Hematopoietic multipotent progenitor cell treated with erythropoietin and hydrocortisone succinate and interleukin-3 and kit ligand, for 15 days (in vitro differentiated cells): ENCODE measurements at regions not wholly inside any gene's neighbourhood (a gene's known extent, or its start where the extent isn't known, plus 50 kb on each side); places are given as distances from the start of the nearest gene placed in this dataset.

Experiments used
- DNase-seq: peaks from one replicate; pipeline ENCODE4 v3.0.0-alpha.2; 2015; ENCODE audit warnings: low spot score

- no peak for DNase-seq
Observed at GRCh38 chr6:140108167-140108566, 733.7 kb upstream of the CITED2 start.

GRCh38 chr6:140107216-140107615 lies 732.8 kb upstream of the CITED2 start:
- DNase-seq = no peak

DNA sequence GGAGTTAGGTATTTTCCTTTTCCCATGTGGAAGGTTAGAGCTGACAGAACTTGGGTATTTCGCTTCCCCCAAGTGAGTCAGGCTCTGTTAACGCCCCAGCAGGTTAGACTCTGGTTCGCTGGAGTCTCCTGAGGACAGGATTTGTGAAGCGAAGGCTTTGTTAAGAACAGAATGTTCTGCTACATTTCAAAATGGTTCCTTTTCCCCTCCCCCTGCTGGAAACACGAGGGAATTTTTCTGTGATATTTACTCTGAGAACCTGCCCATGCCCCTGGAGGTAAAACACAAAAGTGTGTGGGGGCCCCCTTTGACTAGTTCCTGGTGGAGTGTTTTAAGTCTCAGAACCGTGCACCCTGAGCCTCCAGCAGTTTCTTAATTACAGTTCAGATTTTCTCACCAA lies 731.4 kb upstream of the CITED2 start:
- DNase-seq = no peak

DNA sequence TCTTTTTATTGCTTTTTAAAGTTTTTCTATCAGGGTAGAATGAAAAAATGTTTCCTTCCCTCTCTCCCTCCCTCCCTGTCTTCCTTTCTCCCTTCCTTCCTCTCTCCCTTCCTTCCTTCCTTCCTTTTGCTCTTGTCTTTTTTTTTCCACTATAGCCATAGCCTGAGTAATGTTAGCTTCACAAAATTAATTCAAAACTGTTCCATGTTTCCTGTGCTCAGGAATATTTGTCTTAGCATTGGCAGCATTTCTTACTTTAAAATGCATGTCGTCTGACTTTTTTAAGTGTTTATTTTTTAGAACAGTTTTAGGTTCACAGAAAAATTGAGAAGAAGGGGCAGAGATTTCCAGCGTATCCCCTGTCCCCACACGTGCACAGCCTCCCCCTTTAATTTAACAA lies 730.8 kb upstream of the CITED2 start:
- no peak for DNase-seq

- DNase-seq = no peak
Observed at GRCh38 chr6:140101818-140102217, 727.4 kb upstream of the CITED2 start.

- no peak for DNase-seq
Observed at GRCh38 chr6:140101367-140101766, 726.9 kb upstream of the CITED2 start.

DNA sequence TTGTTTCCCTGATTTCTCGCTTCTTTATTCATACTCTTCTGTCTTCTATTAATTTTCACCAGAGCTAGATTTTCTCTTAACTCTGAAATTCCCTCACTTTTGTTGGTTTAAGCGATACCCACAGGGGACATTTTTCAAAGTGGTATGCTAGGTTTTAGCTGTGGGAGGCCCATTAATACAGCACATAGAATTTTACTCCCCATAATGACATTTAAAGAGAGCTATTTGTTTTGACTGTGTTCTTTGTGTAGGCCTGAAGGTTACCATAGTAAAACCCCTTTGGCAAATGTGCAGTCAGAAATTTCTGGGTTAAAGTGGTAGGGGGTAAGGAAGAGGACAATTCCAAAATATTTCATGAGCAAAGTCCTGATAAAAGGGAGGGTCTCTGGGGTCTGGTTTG lies 721.1 kb upstream of the CITED2 start:
- DNase-seq = no peak

DNA sequence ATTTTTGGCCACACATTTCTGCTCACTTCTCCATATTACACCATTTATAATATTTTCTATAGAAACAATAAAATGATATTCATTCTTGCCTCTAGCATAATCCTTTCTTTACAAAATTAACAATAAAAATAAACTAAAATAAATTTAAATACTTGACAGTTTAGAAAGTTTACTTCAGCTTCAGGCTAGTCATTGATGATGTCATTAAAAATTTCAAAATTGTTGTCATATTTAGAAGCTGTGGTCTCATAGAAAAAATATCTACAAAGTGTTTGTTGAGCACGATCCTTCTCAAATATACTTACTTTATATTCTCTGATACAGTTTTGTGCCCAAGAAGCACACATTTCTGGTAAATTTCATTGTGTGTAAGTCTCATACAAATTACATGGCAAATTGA lies 717.4 kb upstream of the CITED2 start:
- no peak for DNase-seq

DNA sequence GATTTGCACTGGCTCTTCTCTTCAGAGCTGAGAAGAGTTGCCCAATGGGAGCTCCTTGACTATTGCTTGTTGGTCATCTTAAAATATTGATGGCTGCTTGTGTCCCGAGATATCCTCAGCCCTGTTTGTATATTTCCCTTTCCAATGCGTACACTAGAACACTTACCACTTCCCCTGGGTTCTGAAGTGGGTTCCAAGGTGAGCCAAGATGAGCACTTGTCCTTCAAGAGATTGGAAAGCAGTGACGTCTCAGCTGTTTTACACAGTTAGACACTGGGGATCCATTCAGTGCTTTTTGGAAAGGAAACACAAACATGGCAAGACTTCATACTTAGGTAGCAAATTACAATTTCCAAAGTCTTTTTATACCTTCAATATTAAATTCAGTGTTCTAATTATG lies 716.4 kb upstream of the CITED2 start:
- DNase-seq = no peak

DNA sequence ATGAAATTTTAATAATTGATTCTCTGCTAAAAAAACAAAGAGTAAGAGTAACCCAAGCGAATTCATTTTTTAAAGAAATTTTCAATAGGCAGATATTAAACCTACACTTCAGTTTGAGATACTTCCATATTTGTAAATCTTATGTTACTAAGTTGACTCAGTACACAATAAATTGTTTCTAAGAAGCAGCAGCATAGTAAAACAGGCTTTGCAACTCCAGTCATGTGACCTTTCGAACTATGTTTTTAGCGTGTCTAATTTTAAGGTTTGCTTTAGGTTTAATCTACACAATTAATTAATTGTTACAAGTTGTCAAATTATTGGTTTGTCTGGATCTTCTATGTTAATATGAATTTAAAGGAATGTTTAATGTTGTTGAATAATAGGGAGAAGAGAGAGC lies 708.9 kb upstream of the CITED2 start:
- no peak for DNase-seq

GRCh38 chr6:140082867-140083297 lies 708.4 kb upstream of the CITED2 start:
- no peak for DNase-seq

DNA sequence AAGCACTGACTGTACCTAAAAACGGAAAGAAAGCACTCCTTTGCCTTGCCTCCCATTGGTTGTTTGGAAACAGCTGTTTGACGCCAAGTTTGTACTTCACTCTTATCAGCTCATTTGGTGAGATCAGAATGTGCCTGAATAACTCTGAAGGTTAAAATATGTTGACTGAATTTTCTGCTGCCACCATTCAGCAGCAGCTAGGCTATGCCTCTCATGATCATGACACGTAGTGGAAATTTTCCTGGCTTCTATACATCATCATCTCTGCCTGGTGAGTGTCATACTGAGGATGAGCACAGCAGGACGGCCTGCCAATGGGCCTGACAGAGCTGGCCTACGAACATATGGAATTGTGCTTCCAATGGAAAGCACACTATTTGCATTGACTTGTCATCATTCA lies 704.9 kb upstream of the CITED2 start:
- no peak for DNase-seq

GRCh38 chr6:140078561-140079125 lies 704.2 kb upstream of the CITED2 start:
- no peak for DNase-seq

DNA sequence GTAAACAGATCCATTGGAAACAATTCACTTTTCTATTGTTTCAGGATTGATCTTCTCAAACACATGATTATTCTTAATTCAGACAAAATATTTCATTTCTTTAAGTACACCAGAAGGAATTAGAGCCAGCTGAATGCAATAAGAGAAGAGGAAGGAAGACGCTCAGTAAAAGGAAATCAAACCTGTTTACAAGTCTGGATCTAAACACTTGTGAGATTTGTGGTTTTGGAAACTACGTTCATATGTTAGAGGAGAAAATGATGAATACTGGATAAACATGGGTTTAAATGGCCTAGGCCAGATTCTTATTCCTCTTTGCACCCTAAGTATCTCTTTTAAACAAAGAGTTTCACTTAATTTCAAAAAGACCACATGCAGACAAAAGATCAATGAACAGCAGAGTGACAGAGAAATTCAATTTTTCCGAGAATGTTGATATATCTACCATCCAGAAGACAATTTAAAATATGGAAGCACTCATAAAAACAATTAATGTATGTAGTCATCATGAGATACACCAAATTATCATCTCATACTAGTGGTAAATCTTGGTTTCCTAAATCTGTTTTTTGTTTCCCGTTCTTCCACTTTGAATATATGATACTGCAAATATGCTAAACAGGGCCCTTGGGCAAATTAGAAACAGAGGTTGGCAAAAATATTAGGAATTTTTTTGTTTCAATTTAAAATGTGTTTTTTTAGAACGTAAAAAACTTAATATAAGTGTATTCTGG lies 703.5 kb upstream of the CITED2 start:
- DNase-seq = no peak

DNA sequence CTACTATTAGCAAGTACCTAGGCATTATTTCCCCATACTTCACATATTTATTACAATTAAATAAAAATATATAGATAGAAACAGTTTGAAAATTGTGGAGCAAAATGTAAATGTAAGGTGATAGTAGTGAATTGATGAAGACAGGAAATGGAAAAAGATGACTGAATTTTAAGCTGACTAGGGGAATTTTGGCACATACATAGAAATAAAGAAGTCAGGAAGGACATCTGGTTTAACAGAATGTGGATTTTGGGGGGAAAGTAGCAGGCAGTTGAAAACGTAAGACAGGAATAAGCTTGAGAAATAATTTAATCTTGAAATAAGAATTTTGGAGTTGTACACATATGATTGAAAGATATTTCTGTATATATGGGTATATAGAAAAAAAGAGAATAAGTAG lies 701.7 kb upstream of the CITED2 start:
- no peak for DNase-seq

DNA sequence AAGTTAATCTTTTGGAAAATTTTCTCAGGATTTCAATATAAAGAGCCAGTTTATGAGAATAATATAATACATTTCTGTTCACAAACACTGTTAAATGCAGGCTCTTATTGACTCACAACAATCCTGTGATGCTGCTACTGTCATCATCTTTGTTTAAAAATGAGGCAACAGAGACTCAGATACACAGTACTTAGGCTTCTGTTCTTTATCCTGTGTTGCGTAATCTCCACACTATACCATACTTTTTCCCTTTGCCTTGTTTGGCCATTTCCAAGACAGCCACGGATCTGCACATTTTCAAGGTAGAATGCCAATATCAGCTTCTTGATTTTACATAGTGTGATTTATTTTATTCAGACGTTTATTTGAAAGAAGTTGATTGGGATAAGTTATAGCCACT lies 699.0 kb upstream of the CITED2 start:
- DNase-seq = no peak

DNA sequence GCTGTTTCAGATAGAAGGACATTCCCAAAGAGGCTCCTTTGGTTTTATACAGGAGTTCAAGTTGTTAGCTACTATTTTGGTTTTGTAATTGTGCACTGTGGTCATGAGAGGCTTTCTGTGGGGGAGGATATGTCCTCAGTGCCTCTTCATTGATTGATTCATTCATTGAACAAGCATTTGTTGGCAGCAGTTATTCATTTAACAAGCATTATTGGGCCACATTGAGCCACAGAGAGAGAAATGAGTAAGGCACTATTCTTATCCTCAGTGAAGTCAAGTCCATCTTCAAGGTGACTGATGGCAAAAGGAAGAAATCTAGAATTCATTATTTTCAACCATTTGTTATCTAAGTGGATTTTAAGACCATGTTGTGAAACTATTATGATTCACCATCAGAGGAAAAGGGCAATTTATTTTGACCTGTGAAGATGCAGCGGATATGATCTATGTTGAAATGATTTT lies 697.2 kb upstream of the CITED2 start:
- no peak for DNase-seq

DNA sequence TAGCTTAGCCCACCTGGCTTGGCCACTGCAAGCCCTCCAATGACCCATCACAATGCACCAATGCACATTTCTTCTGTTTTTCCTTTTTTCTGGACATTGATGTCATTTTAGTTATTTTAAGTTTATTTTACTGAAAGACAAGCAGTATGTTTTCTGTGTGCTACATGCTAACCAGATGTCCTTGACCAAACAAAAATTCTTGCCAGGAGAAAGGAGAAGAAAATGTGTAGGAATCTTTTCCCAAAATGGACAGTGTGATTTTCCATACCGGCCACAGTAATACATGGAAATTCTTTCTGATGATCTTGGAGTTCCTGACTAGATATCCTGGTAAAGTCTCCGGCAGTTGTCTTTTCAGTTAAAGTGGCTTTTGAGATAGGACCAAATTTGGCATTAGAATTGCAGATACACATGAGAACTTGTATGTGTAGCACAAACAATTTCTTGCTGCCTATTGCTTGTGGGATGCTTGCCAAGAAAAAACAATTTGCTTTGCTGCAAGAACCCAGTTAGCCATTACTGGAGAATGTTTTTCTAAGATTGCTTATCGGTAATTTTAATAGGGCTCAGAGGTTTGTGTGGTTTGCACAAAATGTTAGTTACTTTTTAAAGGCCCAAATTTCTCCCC lies 696.5 kb upstream of the CITED2 start:
- DNase-seq = no peak

DNA sequence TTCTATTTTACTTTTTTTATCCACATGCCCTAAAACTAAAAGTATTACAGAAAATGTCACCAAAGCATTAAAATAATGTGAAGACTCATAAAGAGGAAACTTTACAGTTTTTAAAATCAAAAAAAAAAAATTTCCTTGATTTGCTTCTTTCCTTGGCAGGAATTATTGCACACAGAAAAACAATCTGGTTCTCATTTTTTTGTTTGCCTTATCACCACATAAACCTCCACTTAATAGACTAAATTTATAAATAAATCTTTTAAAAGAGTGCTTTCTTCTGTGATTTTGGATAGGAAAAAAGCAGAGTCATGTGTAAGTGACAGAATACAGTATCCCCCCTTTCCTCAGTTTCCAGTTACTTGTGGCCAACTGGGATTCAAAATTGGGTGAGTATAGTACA lies 695.1 kb upstream of the CITED2 start:
- DNase-seq = no peak

DNA sequence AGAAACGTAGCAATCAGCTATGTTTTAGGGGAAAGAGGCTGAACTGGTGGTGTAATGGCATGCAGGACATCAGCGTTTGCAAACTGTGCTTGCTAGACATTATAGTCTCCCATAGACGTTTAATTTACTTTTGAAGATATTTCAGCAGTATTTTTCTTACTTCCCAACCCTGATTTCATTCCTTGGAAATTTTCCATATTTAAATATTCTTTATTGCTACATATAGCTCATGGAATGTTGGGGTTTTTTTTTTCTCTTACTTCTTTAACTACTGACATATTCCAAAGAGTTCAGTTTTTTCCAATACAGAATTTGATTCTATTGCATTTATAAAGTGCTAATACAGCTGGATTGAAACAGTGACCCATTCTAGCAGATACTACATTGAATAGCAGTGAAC lies 694.4 kb upstream of the CITED2 start:
- DNase-seq = no peak

DNA sequence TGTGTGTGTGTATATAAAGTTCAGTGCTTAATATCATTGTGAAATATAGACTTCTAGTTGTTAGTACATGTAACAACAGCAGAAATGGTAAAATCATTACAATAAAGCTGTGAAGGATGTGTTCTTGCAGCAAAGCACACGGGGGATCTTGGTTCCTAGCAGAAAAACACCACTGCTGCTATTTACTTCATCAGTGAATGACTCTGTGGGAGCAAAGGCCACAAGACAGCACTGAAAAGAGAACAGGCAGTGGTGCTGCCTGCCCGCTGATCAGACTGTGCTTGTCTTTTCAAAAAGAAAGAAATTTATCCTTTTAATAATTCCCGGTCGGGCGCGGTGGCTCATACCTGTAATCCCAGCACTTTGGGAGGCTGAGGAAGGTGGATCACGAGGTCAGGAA lies 689.9 kb upstream of the CITED2 start:
- no peak for DNase-seq

DNA sequence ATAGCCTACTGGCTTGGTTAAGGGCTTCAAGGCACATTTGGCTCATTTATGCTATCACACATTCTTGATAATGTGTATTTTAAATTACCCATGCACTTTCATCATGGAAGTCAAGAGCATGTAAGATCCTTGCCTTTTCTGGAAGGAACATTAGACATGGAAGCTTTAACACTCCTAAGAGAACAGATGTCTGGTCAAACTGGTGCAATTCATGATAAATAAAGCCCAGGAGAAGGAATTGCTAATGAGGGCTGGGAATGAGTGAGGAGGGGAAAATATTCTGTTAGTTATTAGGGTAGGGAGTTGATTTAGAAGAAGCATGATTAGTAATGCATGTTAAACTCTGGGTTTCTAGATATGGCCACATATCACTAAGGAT lies 688.6 kb upstream of the CITED2 start:
- no peak for DNase-seq
